MM.1S (cell line): ENCODE measurements at regions not wholly inside any gene's neighbourhood (a gene's known extent, or its start where the extent isn't known, plus 50 kb on each side); places are given as distances from the start of the nearest gene placed in this dataset.

Experiments used
- DNase-seq: peaks from one replicate; pipeline ENCODE4 v3.0.0-alpha.2; 2015
- H2AFZ ChIP-seq: fragments of 300-600 bp; sonication (generic); 2 replicates; pipeline ENCODE4 v1.6.0; 2016; ENCODE audit warnings: antibody characterized with exemption, low read length
- H3F3A ChIP-seq: fragments of 300-600 bp; sonication (generic); 2 replicates; pipeline ENCODE4 v1.6.1; 2016; ENCODE audit warnings: mild to moderate bottlenecking, antibody characterized with exemption, low read length, moderate library complexity, mixed read lengths; ENCODE audit not compliant: insufficient read depth
- H3K27ac ChIP-seq: fragments of 300-600 bp; sonication (generic); 2 replicates; pipeline ENCODE4 v1.5.1; 2016; ENCODE audit warnings: mild to moderate bottlenecking, low read length
- H3K27me3 ChIP-seq: fragments of 300-600 bp; sonication (generic); replicated peaks from 2 replicates; pipeline ENCODE4 v1.6.0; 2016; ENCODE audit warnings: low read length; ENCODE audit not compliant: insufficient read depth
- H3K36me3 ChIP-seq: fragments of 300-600 bp; sonication (generic); replicated peaks from 2 replicates; pipeline ENCODE4 v1.6.1; 2016; ENCODE audit warnings: mild to moderate bottlenecking, low read length, mixed read lengths; ENCODE audit not compliant: insufficient read depth
- H3K4me1 ChIP-seq: fragments of 300-600 bp; sonication (generic); 2 replicates; pipeline ENCODE4 v1.6.1; 2016; ENCODE audit warnings: low read length, mixed read lengths
- H3K4me2 ChIP-seq: fragments of 300-600 bp; sonication (generic); 2 replicates; pipeline ENCODE4 v1.6.0; 2016; ENCODE audit warnings: low read depth, low read length
- H3K4me3 ChIP-seq: fragments of 300-600 bp; sonication (generic); 2 replicates; pipeline ENCODE4 v1.5.1; 2016; ENCODE audit warnings: low read length, mixed read lengths
- H3K79me2 ChIP-seq: fragments of 300-600 bp; sonication (generic); 2 replicates; pipeline ENCODE4 v1.6.1; 2016; ENCODE audit warnings: mixed run types, low read length, mixed read lengths
- H3K9ac ChIP-seq: fragments of 300-600 bp; sonication (generic); 2 replicates; pipeline ENCODE4 v1.6.1; 2016; ENCODE audit warnings: low read length, mixed read lengths
- H3K9me2 ChIP-seq: fragments of 300-600 bp; sonication (generic); replicated peaks from 2 replicates; pipeline ENCODE4 v1.6.1; 2016; ENCODE audit warnings: mild to moderate bottlenecking, low read length, mixed read lengths; ENCODE audit not compliant: insufficient read depth
- H3K9me3 ChIP-seq: fragments of 300-600 bp; sonication (generic); replicated peaks from 2 replicates; pipeline ENCODE4 v1.6.1; 2016; ENCODE audit warnings: mild to moderate bottlenecking, low read length, mixed read lengths; ENCODE audit not compliant: insufficient read depth
- H4K20me1 ChIP-seq: fragments of 300-600 bp; sonication (generic); 2 replicates; pipeline ENCODE4 v1.6.1; 2016; ENCODE audit warnings: mild to moderate bottlenecking, low read length, moderate library complexity, mixed read lengths; ENCODE audit not compliant: insufficient read depth
- CTCF ChIP-seq: fragments of 300-600 bp; sonication (generic); IDR thresholded peaks from 2 replicates; pipeline ENCODE4 v1.5.1; 2016; ENCODE audit warnings: antibody characterized with exemption, low read length, mixed read lengths
- EZH2 ChIP-seq: fragments of 300-600 bp; sonication (generic); optimal IDR thresholded peaks from 2 replicates; pipeline ENCODE3; 2017; ENCODE audit warnings: low read depth, mild to moderate bottlenecking, antibody characterized with exemption, low read length, mixed read lengths
- EZH2phosphoT487 ChIP-seq: fragments of 300-600 bp; sonication (generic); IDR thresholded peaks from 2 replicates; pipeline ENCODE4 v1.6.1; 2018; ENCODE audit warnings: antibody characterized with exemption, low read length

GRCh38 chr9:135246248-135247205 lies 159.1 kb downstream of the OLFM1 start:
- no peak overlapping the region for H3K4me2 ChIP-seq

GRCh38 chr9:135247227-135247930 lies 159.9 kb downstream of the OLFM1 start:
- Histone ChIP-seq H3K36me3 (no peaks in the 10 kb centered on the region), H3K4me2 (no peak overlapping the region), H3K9ac (no peak overlapping the region), H2AFZ (no peak overlapping the region), H3K27me3 (peaks cover 95% of the 10 kb centered on the region), H3K27ac (no peak overlapping the region), H3F3A (no peaks in the 10 kb centered on the region), H3K4me3 (no peak overlapping the region), H3K4me1 (no peaks in the 10 kb centered on the region), H3K79me2 (no peaks in the 10 kb centered on the region), H4K20me1 (no peaks in the 10 kb centered on the region), H3K9me3 (no peaks in the 10 kb centered on the region), H3K9me2 (no peaks in the 10 kb centered on the region)
- TF ChIP-seq EZH2phosphoT487, result no peak
- TF ChIP-seq EZH2, result no peak
- TF ChIP-seq CTCF, result no peak
- no peak for DNase-seq

More at GRCh38 chr9:135246248-135247205, 159.1 kb downstream of the OLFM1 start:
- DNase-seq, result no peak
- Histone ChIP-seq H2AFZ (no peak overlapping the region), H3K9ac (no peak overlapping the region), H3K27me3 (peaks cover 96% of the 10 kb centered on the region), H3K9me2 (no peaks in the 10 kb centered on the region), H3K79me2 (no peaks in the 10 kb centered on the region), H3K4me1 (no peaks in the 10 kb centered on the region), H3K36me3 (no peaks in the 10 kb centered on the region), H3F3A (no peaks in the 10 kb centered on the region), H3K27ac (no peak overlapping the region), H4K20me1 (no peaks in the 10 kb centered on the region), H3K9me3 (no peaks in the 10 kb centered on the region), H3K4me3 (no peak overlapping the region)
- no peak for TF ChIP-seq CTCF
- TF ChIP-seq EZH2phosphoT487, result no peak
- TF ChIP-seq EZH2, result no peak

GRCh38 chr9:135248111-135248510 lies 160.6 kb downstream of the OLFM1 start:
- Histone ChIP-seq H4K20me1 (no peaks in the 10 kb centered on the region), H3K27ac (no peak overlapping the region), H3K9me2 (no peaks in the 10 kb centered on the region), H3K36me3 (no peaks in the 10 kb centered on the region), H3K79me2 (no peaks in the 10 kb centered on the region), H3K27me3 (peaks cover 95% of the 10 kb centered on the region), H3K4me2 (no peak overlapping the region), H3K4me1 (no peaks in the 10 kb centered on the region), H2AFZ (no peak overlapping the region), H3F3A (no peaks in the 10 kb centered on the region), H3K9me3 (no peaks in the 10 kb centered on the region), H3K9ac (no peak overlapping the region), H3K4me3 (no peak overlapping the region)
- TF ChIP-seq CTCF (no peak), EZH2 (no peak), EZH2phosphoT487 (no peak)
- DNase-seq, result no peak
